CD4-positive, alpha-beta memory T cell (primary cell): ENCODE measurements at regions not wholly inside any gene's neighbourhood (a gene's known extent, or its start where the extent isn't known, plus 50 kb on each side); places are given as distances from the start of the nearest gene placed in this dataset.

Experiments used
- CTCF ChIA-PET: fragments of 350-600 bp; sonication (Branson Sonifier 250); formaldehyde crosslinking; loops from one replicate; lab custom pipeline; 2021; ENCODE audit warnings: inconsistent platforms; ENCODE audit not compliant: partially characterized antibody; lab: Charles Lee
- POLR2A ChIA-PET: fragments of 350-600 bp; sonication (Branson Sonifier 250); formaldehyde crosslinking; loops from one replicate; lab custom pipeline; 2021; ENCODE audit not compliant: partially characterized antibody; lab: Charles Lee
- DNase-seq, 5 donors: peaks; one replicate each; pipeline versions ENCODE4 v3.0.0 to v3.0.0-alpha.2; 2020 to 2022; ENCODE audit warnings: mixed read lengths in 1 of 5
- H3K27ac ChIP-seq: one replicate; pipeline ENCODE4 v1.7.0; 2013; ENCODE audit warnings: low read depth, low read length
- H3K27me3 ChIP-seq: 2 replicates; pipeline ENCODE4 v1.7.0; 2013; ENCODE audit warnings: mild to moderate bottlenecking, low read length, moderate library complexity; ENCODE audit not compliant: insufficient read depth
- H3K36me3 ChIP-seq: 2 replicates; pipeline ENCODE4 v1.7.0; 2013; ENCODE audit warnings: mild to moderate bottlenecking, low read length, moderate library complexity; ENCODE audit not compliant: insufficient read depth
- H3K4me1 ChIP-seq: 2 replicates; pipeline ENCODE4 v1.7.0; 2013; ENCODE audit warnings: mild to moderate bottlenecking, low read length, moderate library complexity; ENCODE audit not compliant: insufficient read depth
- H3K4me3 ChIP-seq, 2 donors: one replicate each; pipeline ENCODE4 v1.7.0; 2013; ENCODE audit warnings: low read length in 2 of 2, mild to moderate bottlenecking in 1 of 2
- H3K9me3 ChIP-seq, 2 donors: one replicate each; pipeline ENCODE4 v1.7.0; 2013; ENCODE audit warnings: low read length in 2 of 2, control low read depth in 1 of 2; ENCODE audit not compliant: control insufficient read depth in 1 of 2
- H3K27ac Mint-ChIP-seq, 7 donors: one replicate each; pipeline ENCODE4 v1.8.0; 2020 to 2021; ENCODE audit warnings: mixed read lengths in 7 of 7, mild to moderate bottlenecking in 6 of 7, inconsistent platforms in 3 of 7, moderate library complexity in 3 of 7
- H3K27me3 Mint-ChIP-seq, 2 donors: one replicate each; pipeline ENCODE4 v1.8.0; 2020 to 2021; ENCODE audit warnings: mixed read lengths in 2 of 2
- H3K36me3 Mint-ChIP-seq, 2 donors: one replicate each; pipeline ENCODE4 v1.8.0; 2020 to 2021; ENCODE audit warnings: mixed read lengths in 2 of 2, inconsistent platforms in 1 of 2, mild to moderate bottlenecking in 1 of 2
- H3K4me1 Mint-ChIP-seq, 4 donors: one replicate each; pipeline ENCODE4 v1.8.0; 2020 to 2021; ENCODE audit warnings: mixed read lengths in 4 of 4, mild to moderate bottlenecking in 1 of 4
- H3K4me3 Mint-ChIP-seq, 8 donors: one replicate each; pipeline ENCODE4 v1.8.0; 2020 to 2021; ENCODE audit warnings: mixed read lengths in 8 of 8, mild to moderate bottlenecking in 7 of 8, moderate library complexity in 6 of 8, inconsistent platforms in 3 of 8
- H3K9me3 Mint-ChIP-seq, 8 donors: one replicate each; pipeline ENCODE4 v1.8.0; 2020 to 2021; ENCODE audit warnings: mixed read lengths in 8 of 8, mild to moderate bottlenecking in 5 of 8, inconsistent platforms in 3 of 8, moderate library complexity in 1 of 8
- intact Hi-C: fragments of 100-400 bp; cut with micrococcal nuclease; formaldehyde crosslinking; loops from one replicate; pipeline ENCODE4 v1.15.1; 2023

GRCh38 chr14:95023886-95024285, 133.4 kb downstream of the DICER1 start:
- intact Hi-C loops = no loop called here
- Mint-ChIP-seq H3K36me3 (no peaks in the 10 kb centered on the region), H3K27ac (no peak overlapping the region), H3K9me3 (peaks cover 0 to 9% (median 3%) of the 10 kb centered on the region in 8 donors), H3K4me1 (peaks cover 0 to 8% (median 2%) of the 10 kb centered on the region in 4 donors), H3K27me3 (peaks cover 10 to 11% of the 10 kb centered on the region in 2 donors), H3K4me3 (no peak overlapping the region)
- no peak overlapping the region for H3K27ac ChIP-seq
- no peaks in the 10 kb centered on the region for H3K9me3 ChIP-seq
- POLR2A ChIA-PET = no interaction called here
- DNase-seq = no peak
- H3K4me1 ChIP-seq = no peaks in the 10 kb centered on the region
- CTCF ChIA-PET = no interaction called here
- no peaks in the 10 kb centered on the region for H3K36me3 ChIP-seq
- no peak overlapping the region for H3K4me3 ChIP-seq
- no peaks in the 10 kb centered on the region for H3K27me3 ChIP-seq

GRCh38 chr14:95023115-95023514, 134.2 kb downstream of the DICER1 start:
- Histone ChIP-seq H3K36me3 (no peaks in the 10 kb centered on the region), H3K27ac (no peak overlapping the region), H3K4me3 (no peak overlapping the region), H3K9me3 (no peaks in the 10 kb centered on the region), H3K27me3 (no peaks in the 10 kb centered on the region), H3K4me1 (no peaks in the 10 kb centered on the region)
- DNase-seq = no peak
- peaks cover 6 to 8% of the 10 kb centered on the region in 2 donors for H3K27me3 Mint-ChIP-seq
- no peaks in the 10 kb centered on the region for H3K36me3 Mint-ChIP-seq
- ChIA-PET CTCF (no interaction called here), POLR2A (no interaction called here)
- peaks cover 0 to 9% (median 3%) of the 10 kb centered on the region in 8 donors for H3K9me3 Mint-ChIP-seq
- intact Hi-C loops = no loop called here
- no peak overlapping the region for H3K4me3 Mint-ChIP-seq
- peaks cover 0 to 8% (median 2%) of the 10 kb centered on the region in 4 donors for H3K4me1 Mint-ChIP-seq
- no peak overlapping the region for H3K27ac Mint-ChIP-seq

DNA sequence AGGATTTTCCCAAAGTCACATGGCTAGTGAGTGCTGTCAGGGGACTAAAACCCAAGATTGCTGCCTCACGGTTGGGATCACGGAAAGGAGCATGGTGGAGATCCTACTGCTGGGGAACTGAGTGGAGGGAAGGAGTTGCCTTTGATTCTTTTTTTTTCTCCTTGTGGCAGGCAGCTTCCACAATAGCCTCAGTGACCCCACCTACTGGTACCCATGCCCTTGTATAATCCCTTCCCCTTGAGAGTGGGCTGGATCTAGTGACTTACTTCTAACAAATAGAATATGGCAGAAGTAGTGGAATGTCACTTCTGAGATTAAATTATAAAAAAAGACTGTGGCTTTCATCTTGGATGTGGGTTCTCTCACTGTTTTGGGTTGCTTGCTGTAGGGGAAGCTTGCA, 135.7 kb downstream of the DICER1 start:
- Histone ChIP-seq H3K36me3 (no peaks in the 10 kb centered on the region), H3K27me3 (no peaks in the 10 kb centered on the region), H3K4me3 (no peak overlapping the region), H3K4me1 (no peaks in the 10 kb centered on the region), H3K9me3 (no peaks in the 10 kb centered on the region), H3K27ac (no peak overlapping the region)
- Mint-ChIP-seq H3K4me3 (no peak overlapping the region), H3K27me3 (peaks cover 6 to 7% of the 10 kb centered on the region in 2 donors), H3K27ac (peak overlapping the region in 1 of 7 donors; percentile 54), H3K4me1 (peaks cover 0 to 8% (median 2%) of the 10 kb centered on the region in 4 donors), H3K9me3 (peaks cover 0 to 9% (median 3%) of the 10 kb centered on the region in 8 donors), H3K36me3 (no peaks in the 10 kb centered on the region)
- CTCF ChIA-PET = no interaction called here
- POLR2A ChIA-PET = no interaction called here
- intact Hi-C loops = no loop called here
- no peak for DNase-seq

- H3K27ac ChIP-seq = no peak overlapping the region
- intact Hi-C loops = no loop called here
- POLR2A ChIA-PET = no interaction called here
- Mint-ChIP-seq H3K4me1 (peaks cover 0 to 8% (median 2%) of the 10 kb centered on the region in 4 donors), H3K9me3 (peaks cover 0 to 9% (median 3%) of the 10 kb centered on the region in 8 donors), H3K4me3 (no peak overlapping the region), H3K27ac (no peak overlapping the region), H3K27me3 (peaks cover 1 to 3% of the 10 kb centered on the region in 2 donors), H3K36me3 (no peaks in the 10 kb centered on the region)
- no peaks in the 10 kb centered on the region for H3K9me3 ChIP-seq
- H3K4me3 ChIP-seq = no peak overlapping the region
- CTCF ChIA-PET = no interaction called here
- H3K4me1 ChIP-seq = no peaks in the 10 kb centered on the region
- no peaks in the 10 kb centered on the region for H3K36me3 ChIP-seq
- DNase-seq = no peak
- H3K27me3 ChIP-seq = no peaks in the 10 kb centered on the region
These were observed 138.5 kb downstream of the DICER1 start for GRCh38 chr14:95018821-95019220.

GRCh38 chr14:95015046-95015445, 142.3 kb downstream of the DICER1 start:
- H3K4me1 Mint-ChIP-seq = peaks cover 0 to 1% (median 0%) of the 10 kb centered on the region in 4 donors
- Histone ChIP-seq H3K27me3 (no peaks in the 10 kb centered on the region), H3K27ac (no peak overlapping the region), H3K4me1 (no peaks in the 10 kb centered on the region), H3K9me3 (no peaks in the 10 kb centered on the region), H3K36me3 (no peaks in the 10 kb centered on the region), H3K4me3 (no peak overlapping the region)
- H3K4me3 Mint-ChIP-seq = no peak overlapping the region
- CTCF ChIA-PET = no interaction called here
- H3K27me3 Mint-ChIP-seq = peaks cover 4 to 6% of the 10 kb centered on the region in 2 donors
- POLR2A ChIA-PET = no interaction called here
- peaks cover 0 to 2% (median 0%) of the 10 kb centered on the region in 8 donors for H3K9me3 Mint-ChIP-seq
- no peaks in the 10 kb centered on the region for H3K36me3 Mint-ChIP-seq
- H3K27ac Mint-ChIP-seq = no peak overlapping the region
- intact Hi-C loops = no loop called here
- no peak for DNase-seq

GRCh38 chr14:95014036-95014435, 143.3 kb downstream of the DICER1 start:
- Histone ChIP-seq H3K4me3 (no peak overlapping the region), H3K27ac (no peak overlapping the region), H3K36me3 (no peaks in the 10 kb centered on the region), H3K27me3 (no peaks in the 10 kb centered on the region), H3K9me3 (no peaks in the 10 kb centered on the region), H3K4me1 (no peaks in the 10 kb centered on the region)
- Mint-ChIP-seq H3K27ac (no peak overlapping the region), H3K36me3 (no peaks in the 10 kb centered on the region), H3K4me1 (no peaks in the 10 kb centered on the region), H3K27me3 (peaks cover 4 to 6% of the 10 kb centered on the region in 2 donors), H3K9me3 (peaks cover 0 to 2% (median 0%) of the 10 kb centered on the region in 8 donors), H3K4me3 (no peak overlapping the region)
- DNase-seq = no peak
- ChIA-PET POLR2A (no interaction called here), CTCF (no interaction called here)
- intact Hi-C loops = no loop called here

- Mint-ChIP-seq H3K4me3 (no peak overlapping the region), H3K27ac (no peak overlapping the region), H3K4me1 (no peaks in the 10 kb centered on the region), H3K27me3 (peaks cover 11 to 12% of the 10 kb centered on the region in 2 donors), H3K9me3 (peaks cover 0 to 2% (median 0%) of the 10 kb centered on the region in 8 donors), H3K36me3 (no peaks in the 10 kb centered on the region)
- ChIA-PET POLR2A (no interaction called here), CTCF (no interaction called here)
- H3K27ac ChIP-seq = no peak overlapping the region
- H3K9me3 ChIP-seq = no peaks in the 10 kb centered on the region
- H3K36me3 ChIP-seq = no peaks in the 10 kb centered on the region
- intact Hi-C loops = no loop called here
- no peaks in the 10 kb centered on the region for H3K27me3 ChIP-seq
- no peaks in the 10 kb centered on the region for H3K4me1 ChIP-seq
- H3K4me3 ChIP-seq = no peak overlapping the region
- DNase-seq = no peak
These were observed 145.8 kb downstream of the DICER1 start for GRCh38 chr14:95011445-95012006.
